Bronchial epithelial cell (primary cell): ENCODE measurements at regions not wholly inside any gene's neighbourhood (a gene's known extent, or its start where the extent isn't known, plus 50 kb on each side); places are given as distances from the start of the nearest gene placed in this dataset.

Experiments used
- DNase-seq: peaks from one replicate; pipeline ENCODE4 v3.0.0-alpha.2; 2010; ENCODE audit warnings: low read depth
- FAIRE-seq: peaks from 2 replicates; lab custom pipeline; 2011; peaks lifted over from hg19 to GRCh38; lab: Jason Lieb, UNC
- H3K27me3 ChIP-seq: 2 replicates; pipeline ENCODE4 v1.5.1; 2011; ENCODE audit warnings: low read length; ENCODE audit not compliant: control insufficient read depth, insufficient read depth
- H3K36me3 ChIP-seq: 2 replicates; pipeline ENCODE4 v1.5.1; 2011; ENCODE audit warnings: low read length; ENCODE audit not compliant: control insufficient read depth, insufficient read depth
- H3K4me3 ChIP-seq: 2 replicates; pipeline ENCODE4 v1.5.1; 2011; ENCODE audit warnings: mild to moderate bottlenecking, low read depth, low read length, control low read depth
- TF ChIP-seq, protein P1 (sequence below): IDR thresholded peaks from 2 replicates; pipeline ENCODE4 v1.5.1; 2011; ENCODE audit warnings: mild to moderate bottlenecking, moderate library complexity, low read length, control low read depth, inconsistent platforms; ENCODE audit not compliant: insufficient read depth, severe bottlenecking

DNA sequence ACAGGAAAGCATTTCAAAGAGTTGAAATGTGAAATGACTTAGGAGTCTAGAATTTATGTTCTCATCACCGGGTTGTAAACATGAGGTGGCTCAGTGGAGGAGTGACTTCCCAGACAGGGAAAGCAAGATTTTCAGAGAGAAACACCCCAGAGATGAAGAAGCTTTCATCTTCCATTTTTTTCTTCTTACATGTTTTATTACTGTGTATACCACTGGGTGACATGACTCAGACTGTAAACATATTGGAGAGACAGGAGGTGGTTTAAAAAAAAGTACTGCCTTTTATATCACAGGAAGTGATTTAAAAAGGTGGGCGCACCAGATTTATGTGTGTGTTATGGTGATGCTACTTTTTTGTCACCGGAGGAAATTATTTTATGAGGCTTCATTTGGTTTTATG is 209.1 kb upstream of the TUT7 start:
- FAIRE-seq (no peak), DNase-seq (peak; percentile 69)
- TF ChIP-seq, protein P1, sequence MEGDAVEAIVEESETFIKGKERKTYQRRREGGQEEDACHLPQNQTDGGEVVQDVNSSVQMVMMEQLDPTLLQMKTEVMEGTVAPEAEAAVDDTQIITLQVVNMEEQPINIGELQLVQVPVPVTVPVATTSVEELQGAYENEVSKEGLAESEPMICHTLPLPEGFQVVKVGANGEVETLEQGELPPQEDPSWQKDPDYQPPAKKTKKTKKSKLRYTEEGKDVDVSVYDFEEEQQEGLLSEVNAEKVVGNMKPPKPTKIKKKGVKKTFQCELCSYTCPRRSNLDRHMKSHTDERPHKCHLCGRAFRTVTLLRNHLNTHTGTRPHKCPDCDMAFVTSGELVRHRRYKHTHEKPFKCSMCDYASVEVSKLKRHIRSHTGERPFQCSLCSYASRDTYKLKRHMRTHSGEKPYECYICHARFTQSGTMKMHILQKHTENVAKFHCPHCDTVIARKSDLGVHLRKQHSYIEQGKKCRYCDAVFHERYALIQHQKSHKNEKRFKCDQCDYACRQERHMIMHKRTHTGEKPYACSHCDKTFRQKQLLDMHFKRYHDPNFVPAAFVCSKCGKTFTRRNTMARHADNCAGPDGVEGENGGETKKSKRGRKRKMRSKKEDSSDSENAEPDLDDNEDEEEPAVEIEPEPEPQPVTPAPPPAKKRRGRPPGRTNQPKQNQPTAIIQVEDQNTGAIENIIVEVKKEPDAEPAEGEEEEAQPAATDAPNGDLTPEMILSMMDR: no peak
- Histone ChIP-seq H3K27me3 (no peaks in the 10 kb centered on the region), H3K4me3 (no peak overlapping the region), H3K36me3 (no peaks in the 10 kb centered on the region)

DNA sequence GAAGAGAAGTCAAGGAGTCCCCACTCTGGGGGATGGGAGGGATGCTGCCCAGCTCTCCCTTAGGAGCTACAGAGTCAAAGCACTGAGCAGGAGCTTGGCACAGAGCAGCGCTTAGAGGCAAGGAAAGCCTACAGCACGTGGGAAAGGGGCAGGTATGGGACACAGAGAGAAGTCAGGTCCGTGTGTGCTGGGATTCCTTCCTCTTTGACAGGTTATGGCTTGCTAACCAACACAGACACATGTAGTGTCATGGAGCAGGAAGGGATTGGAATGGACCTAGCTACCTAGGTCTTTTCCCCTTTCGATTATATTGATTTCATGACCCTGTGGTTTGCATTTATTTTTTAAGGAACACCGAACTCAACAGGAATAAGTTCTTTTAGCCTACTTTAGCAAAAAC is 208.5 kb upstream of the TUT7 start:
- no peaks in the 10 kb centered on the region for H3K36me3 ChIP-seq
- peak; percentile 65 for DNase-seq
- no peak overlapping the region for H3K4me3 ChIP-seq
- no peaks in the 10 kb centered on the region for H3K27me3 ChIP-seq
- TF ChIP-seq, protein P1: no peak
- FAIRE-seq: no peak

DNA sequence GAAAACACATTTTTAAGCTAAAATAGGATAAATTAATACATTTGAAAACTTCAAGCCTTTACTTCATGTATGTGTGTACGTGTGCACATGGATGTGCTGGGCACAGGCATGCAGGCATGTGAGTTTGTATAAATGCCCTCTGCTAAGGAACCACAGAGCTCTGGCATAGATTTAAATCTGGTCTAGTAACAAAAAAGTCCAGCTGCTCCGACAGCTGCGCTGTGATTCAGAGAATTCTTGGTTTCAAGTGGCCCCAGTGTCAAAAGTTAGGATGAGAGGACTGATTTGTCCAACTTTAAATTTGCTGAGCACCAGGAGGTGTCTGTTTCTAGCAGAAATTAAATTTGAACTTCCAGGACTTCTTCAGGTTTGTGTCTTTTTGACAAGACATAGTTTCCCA is 203.7 kb upstream of the TUT7 start:
- TF ChIP-seq, protein P1: no peak
- no peaks in the 10 kb centered on the region for H3K36me3 ChIP-seq
- no peak for DNase-seq
- no peak overlapping the region for H3K4me3 ChIP-seq
- no peak for FAIRE-seq
- no peaks in the 10 kb centered on the region for H3K27me3 ChIP-seq

DNA sequence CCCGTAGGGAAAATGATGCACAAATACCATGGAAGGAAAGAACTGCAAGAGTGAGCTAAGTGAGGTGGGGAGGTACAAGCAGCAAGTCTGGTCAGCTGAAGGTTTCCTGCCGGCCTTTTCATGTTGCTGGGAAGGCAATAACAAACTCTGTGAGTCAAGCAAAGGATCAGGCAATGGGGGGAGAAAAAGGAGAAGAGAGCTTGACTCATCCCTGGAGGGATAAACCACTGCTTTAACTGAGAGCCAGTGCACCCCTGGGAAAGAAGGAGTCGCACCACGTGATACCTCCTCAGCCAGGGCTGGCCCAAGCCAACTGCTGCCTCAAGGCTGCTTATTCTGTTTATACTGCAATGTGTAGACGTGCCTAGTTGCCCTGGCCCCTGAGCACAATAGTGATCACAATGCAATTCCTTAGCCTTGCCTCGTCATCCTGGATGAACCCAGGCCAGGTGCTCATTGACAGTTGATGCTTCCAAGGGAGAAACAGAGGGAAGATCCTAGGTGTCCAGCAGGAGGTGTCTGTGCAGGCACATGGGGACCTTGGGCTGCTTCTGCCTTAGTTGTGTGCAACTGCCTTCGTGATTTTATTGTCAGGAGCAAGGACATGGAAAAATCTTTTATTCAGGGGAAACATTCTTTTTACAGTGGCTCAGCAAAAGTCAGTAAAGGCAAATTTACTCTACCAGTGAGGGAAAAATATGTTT is 203.0 kb upstream of the TUT7 start:
- no peak overlapping the region for H3K4me3 ChIP-seq
- no peak for FAIRE-seq
- H3K36me3 ChIP-seq: no peaks in the 10 kb centered on the region
- TF ChIP-seq, protein P1: no peak
- peak; percentile 83 for DNase-seq
- H3K27me3 ChIP-seq: no peaks in the 10 kb centered on the region

DNA sequence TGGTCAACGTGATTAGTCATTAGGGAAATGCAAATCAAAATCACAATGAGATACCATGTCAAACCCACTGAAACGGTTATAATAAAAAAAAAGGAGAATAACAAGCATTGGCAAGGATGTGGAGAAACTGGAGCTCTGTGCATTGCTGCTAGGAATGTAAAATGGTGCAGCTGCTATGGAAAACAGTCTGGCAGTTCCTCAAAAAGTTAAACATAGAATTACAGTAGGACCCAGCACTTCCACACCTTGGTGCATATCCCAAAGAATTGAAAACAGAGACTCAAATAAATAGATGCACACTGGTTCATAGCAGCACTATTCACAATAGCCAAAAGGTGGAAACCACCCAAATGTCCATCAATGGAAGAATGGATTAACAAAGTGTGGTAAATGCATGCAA is 201.5 kb upstream of the TUT7 start:
- Histone ChIP-seq H3K4me3 (no peak overlapping the region), H3K36me3 (no peaks in the 10 kb centered on the region), H3K27me3 (no peaks in the 10 kb centered on the region)
- FAIRE-seq (no peak), DNase-seq (no peak)
- TF ChIP-seq, protein P1: no peak

DNA sequence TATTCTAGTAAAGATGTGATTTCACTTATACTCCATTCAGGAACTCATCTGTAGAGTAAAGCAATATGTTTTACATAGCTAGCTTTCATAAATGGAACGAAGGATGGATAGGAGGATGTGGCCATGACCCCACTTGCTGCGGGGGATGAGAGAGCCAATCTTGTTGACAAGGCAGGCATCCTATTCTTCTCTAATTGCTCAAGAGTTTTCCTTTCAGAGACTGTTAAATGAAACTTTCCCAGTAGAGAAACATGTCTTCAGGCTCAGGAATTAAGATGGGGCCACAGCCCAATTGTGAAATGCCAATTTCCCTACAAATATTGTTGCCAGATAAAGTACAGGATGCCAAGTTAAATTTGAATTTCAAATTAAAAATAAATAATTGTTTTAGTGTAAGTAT is 196.2 kb upstream of the TUT7 start:
- Histone ChIP-seq H3K4me3 (no peak overlapping the region), H3K27me3 (no peaks in the 10 kb centered on the region), H3K36me3 (no peaks in the 10 kb centered on the region)
- FAIRE-seq (no peak), DNase-seq (no peak)
- TF ChIP-seq, protein P1: no peak
